ENCODE measurements at regions not wholly inside any gene's neighbourhood (a gene's known extent, or its start where the extent isn't known, plus 50 kb on each side); places are given as distances from the start of the nearest gene placed in this dataset.

GRCh38 chr6:67889682-67889995 lies 745.4 kb upstream of the ADGRB3 start:
- FAIRE-seq: no peak

More at GRCh38 chr6:67889682-67889995, 745.4 kb upstream of the ADGRB3 start:
- TF ChIP-seq ZNF175 (CRISPR knock-in tag; IDR thresholded peaks at IDR 0.05; ENCODE audit: low read depth): peak; percentile 18; the same call in 1 of the 2 replicates
- 0 out of 2 replicates have a peak, but pooled peaks have one; percentile 5 for TF ChIP-seq PTTG1 (tag; IDR thresholded peaks at IDR 0.05; ENCODE audit: low read depth)
- no peak for TF ChIP-seq BCL6 (CRISPR knock-in tag; IDR thresholded peaks at IDR 0.05)
- TF ChIP-seq ZNF589 (CRISPR knock-in tag; IDR thresholded peaks at IDR 0.05; ENCODE audit: low read depth): peak; percentile 56; the same call in 1 of the 2 replicates
- peak; percentile 81; the same call in 1 of the 2 replicates for TF ChIP-seq NFRKB (IDR thresholded peaks at IDR 0.05; ENCODE audit: low read depth)
- no peak for TF ChIP-seq ZBTB8A (IDR thresholded peaks at IDR 0.05; ENCODE audit: partially characterized antibody)
- TF ChIP-seq ZNF584 (CRISPR knock-in tag; IDR thresholded peaks at IDR 0.05; ENCODE audit: low read depth): 0 out of 2 replicates have a peak, but pooled peaks have one; percentile 39
- TF ChIP-seq ZNF395 (CRISPR knock-in tag; IDR thresholded peaks at IDR 0.05): peak; percentile 74; the same call in 1 of the 2 replicates
- TF ChIP-seq KHSRP (IDR thresholded peaks at IDR 0.05): no peak
- DNase-seq (ENCODE audit: extremely low read depth in 1 of 4, low spot score in 3 of 4): peak in 1 of 4 experiments; percentile 47
- POLR2A ChIA-PET: interaction anchor here (0.7 to 1.4 kb wide), 7 partner anchors 9 to 238 kb away, joined by 3 to 11 read pairs (median 4); no protein-coding TSS in a partner anchor
- Histone ChIP-seq H3K4me3 (peak overlapping the region; percentile 6; the same call in 1 of the 2 replicates), H2AFZ (ENCODE audit: low read depth, low read length) (no peak overlapping the region), H3K4me2 (ENCODE audit: insufficient read depth, low read length) (peak overlapping the region; percentile 98), H3K27ac (ENCODE audit: extremely low read depth, low read depth, low read length) (peak overlapping the region; percentile 98), H3K4me1 (replicated peaks in 1 of 2; ENCODE audit: control insufficient read depth in 2 of 2, insufficient read depth in 2 of 2, low read length in 2 of 2) (peaks cover 4 to 13% of the 10 kb centered on the region in 2 experiments; a peak in 2 of 5 replicates), H3K9ac (ENCODE audit: insufficient read depth in 1 of 2, low read depth in 2 of 2, low read length in 2 of 2) (peak overlapping the region in 1 of 2 experiments; percentile 100; a peak in 2 of 4 replicates), H3K9me3 (replicated peaks; ENCODE audit: control insufficient read depth, insufficient read depth, low read depth, low read length) (peaks cover 3% of the 10 kb centered on the region; the same call in 1 of the 2 replicates), H3K36me3 (ENCODE audit: control insufficient read depth, insufficient read depth, low read length) (peaks cover 42% of the 10 kb centered on the region), H3K79me2 (ENCODE audit: control insufficient read depth, insufficient read depth, low read length) (peaks cover 71% of the 10 kb centered on the region), H3K9me1 (ENCODE audit: control insufficient read depth, insufficient read depth, low read length) (no peaks in the 10 kb centered on the region), H4K20me1 (replicated peaks; ENCODE audit: control insufficient read depth, insufficient read depth, low read length) (peaks cover 11% of the 10 kb centered on the region), H3K27me3 (ENCODE audit: control insufficient read depth in 2 of 2, insufficient read depth in 2 of 2, low read length in 2 of 2) (no peaks in the 10 kb centered on the region)
- intact Hi-C loops (cut with micrococcal nuclease): loop anchor here (1.0 to 5.0 kb wide), 4 partner anchors 154 to 853 kb away; no protein-coding TSS in a partner anchor
- WGBS (ENCODE audit: insufficient coverage, low coverage, missing lambda C conversion rate): 0% methylated on average over 2 of the region's 2 CpGs
- ATAC-seq: no peak
- in situ Hi-C loops (cut with MboI): loop anchor here (5.0 to 10.0 kb wide), 2 partner anchors 153 to 335 kb away; no protein-coding TSS in a partner anchor
- CTCF ChIA-PET (ENCODE audit: low intra/inter-chr PET ratio): no interaction called here
- no TSS peak for BruUV-seq (replicated peaks)

Data from K562 (cell line).